WTC11 (cell line): ENCODE measurements at regions not wholly inside any gene's neighbourhood (a gene's known extent, or its start where the extent isn't known, plus 50 kb on each side); places are given as distances from the start of the nearest gene placed in this dataset.

Experiments
- CBFB ChIP-seq: sonication (generic); formaldehyde crosslinking; IDR thresholded peaks from 2 replicates; pipeline ENCODE4 v1.8.1; 2022; ENCODE audit warnings: mild to moderate bottlenecking, low read depth, missing genetic modification reagents
- ELF4 ChIP-seq: sonication (generic); formaldehyde crosslinking; IDR thresholded peaks from 2 replicates; pipeline ENCODE4 v1.8.1; 2022; ENCODE audit warnings: low read depth, mild to moderate bottlenecking, moderate library complexity, missing genetic modification reagents
- ESRRA ChIP-seq: sonication (generic); formaldehyde crosslinking; IDR thresholded peaks from 2 replicates; pipeline ENCODE4 v1.8.1; 2022; ENCODE audit warnings: mild to moderate bottlenecking, missing genetic modification reagents, borderline replicate concordance
- NFYB ChIP-seq: sonication (generic); formaldehyde crosslinking; conservative IDR thresholded peaks from 2 replicates; pipeline ENCODE4 v1.8.0; 2022; ENCODE audit warnings: low read depth, missing genetic modification reagents
- NR1H2 ChIP-seq: sonication (generic); formaldehyde crosslinking; IDR thresholded peaks from 2 replicates; pipeline ENCODE4 v1.9.0; 2021; ENCODE audit warnings: mild to moderate bottlenecking, moderate library complexity, missing genetic modification reagents
- NR3C1 ChIP-seq: sonication (generic); formaldehyde crosslinking; conservative IDR thresholded peaks from 2 replicates; pipeline ENCODE4 v1.8.1; 2023; ENCODE audit warnings: low read depth, mild to moderate bottlenecking, missing genetic modification reagents
- TCF7 ChIP-seq: sonication (generic); formaldehyde crosslinking; IDR thresholded peaks from 2 replicates; pipeline ENCODE4 v1.8.0; 2022; ENCODE audit warnings: mild to moderate bottlenecking, low read depth, missing genetic modification reagents, moderate library complexity
- ZNF671 ChIP-seq: fragments of 250-450 bp; sonication (Bioruptor Pico); IDR thresholded peaks from 2 replicates; pipeline ENCODE4 v1.8.0; 2021; ENCODE audit warnings: mild to moderate bottlenecking
- TF ChIP-seq, protein P1 (sequence below): fragments of 200-600 bp; IDR thresholded peaks from 2 replicates; pipeline ENCODE4 v1.8.0; 2022; ENCODE audit warnings: antibody characterized with exemption
- TF ChIP-seq, protein P2 (sequence below): sonication (generic); formaldehyde crosslinking; IDR thresholded peaks from 2 replicates; pipeline ENCODE4 v1.8.0; 2022; ENCODE audit warnings: mild to moderate bottlenecking, missing genetic modification reagents
- TF ChIP-seq, protein P3 (sequence below): sonication (generic); formaldehyde crosslinking; IDR thresholded peaks from 2 replicates; pipeline ENCODE4 v1.8.1; 2022; ENCODE audit warnings: low read depth, mild to moderate bottlenecking, moderate library complexity, missing genetic modification reagents, borderline replicate concordance
- TF ChIP-seq, protein P4 (sequence below): sonication (generic); formaldehyde crosslinking; IDR thresholded peaks from 2 replicates; pipeline ENCODE4 v1.8.0; 2023; ENCODE audit warnings: missing genetic modification reagents
- TF ChIP-seq, protein P5 (sequence below): sonication (generic); formaldehyde crosslinking; IDR thresholded peaks from 2 replicates; pipeline ENCODE4 v1.8.1; 2022; ENCODE audit warnings: low read depth, missing genetic modification reagents, borderline replicate concordance
- TF ChIP-seq, protein P6 (sequence below): sonication (generic); formaldehyde crosslinking; IDR thresholded peaks from 2 replicates; pipeline ENCODE4 v1.8.1; 2023; ENCODE audit warnings: mild to moderate bottlenecking, missing genetic modification reagents

DNA sequence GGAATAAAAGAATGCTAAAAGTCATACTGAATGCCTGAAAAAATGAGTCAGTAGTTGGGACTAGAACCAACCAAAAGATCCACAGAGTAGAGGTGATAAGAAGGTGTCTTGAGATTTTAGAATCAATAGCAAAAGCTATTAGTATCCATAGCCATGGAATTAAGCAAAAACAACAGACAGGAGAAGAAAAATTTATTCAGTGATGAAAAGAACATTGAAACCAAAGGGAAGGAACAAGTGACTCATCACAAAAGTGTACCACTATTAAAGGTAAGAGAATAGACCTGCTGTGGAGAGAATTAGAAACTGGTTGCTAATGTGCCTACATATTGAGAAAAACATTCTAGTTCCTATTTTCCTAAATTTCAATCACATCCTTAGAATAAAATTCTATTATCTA is 182.0 kb upstream of the NEIL3 start:
- TF ChIP-seq CBFB = no peak
- no peak for TF ChIP-seq ZNF671 (CRISPR knock-in tag)
- TF ChIP-seq, protein P1, sequence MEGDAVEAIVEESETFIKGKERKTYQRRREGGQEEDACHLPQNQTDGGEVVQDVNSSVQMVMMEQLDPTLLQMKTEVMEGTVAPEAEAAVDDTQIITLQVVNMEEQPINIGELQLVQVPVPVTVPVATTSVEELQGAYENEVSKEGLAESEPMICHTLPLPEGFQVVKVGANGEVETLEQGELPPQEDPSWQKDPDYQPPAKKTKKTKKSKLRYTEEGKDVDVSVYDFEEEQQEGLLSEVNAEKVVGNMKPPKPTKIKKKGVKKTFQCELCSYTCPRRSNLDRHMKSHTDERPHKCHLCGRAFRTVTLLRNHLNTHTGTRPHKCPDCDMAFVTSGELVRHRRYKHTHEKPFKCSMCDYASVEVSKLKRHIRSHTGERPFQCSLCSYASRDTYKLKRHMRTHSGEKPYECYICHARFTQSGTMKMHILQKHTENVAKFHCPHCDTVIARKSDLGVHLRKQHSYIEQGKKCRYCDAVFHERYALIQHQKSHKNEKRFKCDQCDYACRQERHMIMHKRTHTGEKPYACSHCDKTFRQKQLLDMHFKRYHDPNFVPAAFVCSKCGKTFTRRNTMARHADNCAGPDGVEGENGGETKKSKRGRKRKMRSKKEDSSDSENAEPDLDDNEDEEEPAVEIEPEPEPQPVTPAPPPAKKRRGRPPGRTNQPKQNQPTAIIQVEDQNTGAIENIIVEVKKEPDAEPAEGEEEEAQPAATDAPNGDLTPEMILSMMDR = no peak
- TF ChIP-seq, protein P2, sequence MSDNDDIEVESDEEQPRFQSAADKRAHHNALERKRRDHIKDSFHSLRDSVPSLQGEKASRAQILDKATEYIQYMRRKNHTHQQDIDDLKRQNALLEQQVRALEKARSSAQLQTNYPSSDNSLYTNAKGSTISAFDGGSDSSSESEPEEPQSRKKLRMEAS (CRISPR knock-in tag) = no peak
- no peak for TF ChIP-seq ELF4
- TF ChIP-seq TCF7 (CRISPR knock-in tag) = no peak
- TF ChIP-seq, protein P3, sequence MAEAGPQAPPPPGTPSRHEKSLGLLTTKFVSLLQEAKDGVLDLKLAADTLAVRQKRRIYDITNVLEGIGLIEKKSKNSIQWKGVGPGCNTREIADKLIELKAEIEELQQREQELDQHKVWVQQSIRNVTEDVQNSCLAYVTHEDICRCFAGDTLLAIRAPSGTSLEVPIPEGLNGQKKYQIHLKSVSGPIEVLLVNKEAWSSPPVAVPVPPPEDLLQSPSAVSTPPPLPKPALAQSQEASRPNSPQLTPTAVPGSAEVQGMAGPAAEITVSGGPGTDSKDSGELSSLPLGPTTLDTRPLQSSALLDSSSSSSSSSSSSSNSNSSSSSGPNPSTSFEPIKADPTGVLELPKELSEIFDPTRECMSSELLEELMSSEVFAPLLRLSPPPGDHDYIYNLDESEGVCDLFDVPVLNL (CRISPR knock-in tag) = no peak
- TF ChIP-seq, protein P4, sequence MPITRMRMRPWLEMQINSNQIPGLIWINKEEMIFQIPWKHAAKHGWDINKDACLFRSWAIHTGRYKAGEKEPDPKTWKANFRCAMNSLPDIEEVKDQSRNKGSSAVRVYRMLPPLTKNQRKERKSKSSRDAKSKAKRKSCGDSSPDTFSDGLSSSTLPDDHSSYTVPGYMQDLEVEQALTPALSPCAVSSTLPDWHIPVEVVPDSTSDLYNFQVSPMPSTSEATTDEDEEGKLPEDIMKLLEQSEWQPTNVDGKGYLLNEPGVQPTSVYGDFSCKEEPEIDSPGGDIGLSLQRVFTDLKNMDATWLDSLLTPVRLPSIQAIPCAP (CRISPR knock-in tag) = no peak
- TF ChIP-seq, protein P5, sequence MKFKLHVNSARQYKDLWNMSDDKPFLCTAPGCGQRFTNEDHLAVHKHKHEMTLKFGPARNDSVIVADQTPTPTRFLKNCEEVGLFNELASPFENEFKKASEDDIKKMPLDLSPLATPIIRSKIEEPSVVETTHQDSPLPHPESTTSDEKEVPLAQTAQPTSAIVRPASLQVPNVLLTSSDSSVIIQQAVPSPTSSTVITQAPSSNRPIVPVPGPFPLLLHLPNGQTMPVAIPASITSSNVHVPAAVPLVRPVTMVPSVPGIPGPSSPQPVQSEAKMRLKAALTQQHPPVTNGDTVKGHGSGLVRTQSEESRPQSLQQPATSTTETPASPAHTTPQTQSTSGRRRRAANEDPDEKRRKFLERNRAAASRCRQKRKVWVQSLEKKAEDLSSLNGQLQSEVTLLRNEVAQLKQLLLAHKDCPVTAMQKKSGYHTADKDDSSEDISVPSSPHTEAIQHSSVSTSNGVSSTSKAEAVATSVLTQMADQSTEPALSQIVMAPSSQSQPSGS (CRISPR knock-in tag) = no peak
- TF ChIP-seq, protein P6, sequence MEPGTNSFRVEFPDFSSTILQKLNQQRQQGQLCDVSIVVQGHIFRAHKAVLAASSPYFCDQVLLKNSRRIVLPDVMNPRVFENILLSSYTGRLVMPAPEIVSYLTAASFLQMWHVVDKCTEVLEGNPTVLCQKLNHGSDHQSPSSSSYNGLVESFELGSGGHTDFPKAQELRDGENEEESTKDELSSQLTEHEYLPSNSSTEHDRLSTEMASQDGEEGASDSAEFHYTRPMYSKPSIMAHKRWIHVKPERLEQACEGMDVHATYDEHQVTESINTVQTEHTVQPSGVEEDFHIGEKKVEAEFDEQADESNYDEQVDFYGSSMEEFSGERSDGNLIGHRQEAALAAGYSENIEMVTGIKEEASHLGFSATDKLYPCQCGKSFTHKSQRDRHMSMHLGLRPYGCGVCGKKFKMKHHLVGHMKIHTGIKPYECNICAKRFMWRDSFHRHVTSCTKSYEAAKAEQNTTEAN (CRISPR knock-in tag) = no peak
- TF ChIP-seq ESRRA (CRISPR knock-in tag) = no peak
- no peak for TF ChIP-seq NR1H2 (CRISPR knock-in tag)
- TF ChIP-seq NFYB = no peak
- TF ChIP-seq NR3C1 (CRISPR knock-in tag) = no peak
